GM19240 (cell line): ENCODE measurements at regions not wholly inside any gene's neighbourhood (a gene's known extent, or its start where the extent isn't known, plus 50 kb on each side); places are given as distances from the start of the nearest gene placed in this dataset.
"Not testable (repeated sequence)": the region's sequence is repeated elsewhere in the genome, so short reads cannot be mapped to it uniquely, and the experiment has no call there.

Source experiments
- DNase-seq: peaks from one replicate; pipeline ENCODE4 v3.0.0; 2011; ENCODE audit warnings: low spot score; ENCODE audit not compliant: insufficient read length

DNA sequence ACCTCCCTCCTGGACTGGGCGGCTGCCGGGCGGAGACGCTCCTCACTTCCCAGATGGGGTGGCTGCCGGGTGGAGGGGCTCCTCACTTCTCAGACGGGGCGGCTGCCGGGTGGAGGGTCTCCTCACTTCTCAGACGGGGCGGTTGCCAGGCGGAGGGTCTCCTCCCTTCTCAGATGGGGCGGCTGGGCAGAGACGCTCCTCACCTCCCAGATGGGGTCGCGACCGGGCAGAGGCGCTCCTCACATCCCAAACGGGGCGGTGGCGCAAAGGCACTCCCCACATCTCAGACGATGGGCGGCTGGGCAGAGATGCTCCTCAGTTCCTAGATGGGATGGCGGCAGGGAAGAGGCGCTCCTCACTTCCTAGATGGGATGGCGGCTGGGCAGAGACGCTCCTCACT lies 305.5 kb downstream of the SLITRK5 start:
- DNase-seq = not testable (repeated sequence)

DNA sequence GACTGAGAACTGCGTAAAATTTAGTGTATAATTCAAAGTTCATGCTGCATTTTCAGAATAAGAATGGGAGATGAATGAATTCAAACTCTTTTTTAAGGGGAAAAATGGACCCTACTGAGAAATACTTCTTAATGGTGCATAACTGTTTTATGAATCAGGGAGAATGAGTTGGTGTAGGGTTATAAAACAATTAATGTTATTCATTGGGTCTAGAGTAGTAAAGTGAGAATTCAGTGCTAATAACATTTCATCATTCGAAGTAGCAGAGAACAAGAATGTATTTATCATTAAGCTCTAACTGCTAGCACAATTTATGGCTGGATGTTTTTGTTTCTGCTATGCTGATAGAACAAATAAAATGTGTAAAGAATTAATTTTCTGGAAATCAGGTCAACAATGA lies 310.2 kb downstream of the SLITRK5 start:
- no peak for DNase-seq

- DNase-seq = no peak
These were observed 311.2 kb downstream of the SLITRK5 start for GRCh38 chr13:87982400-87982799.

DNA sequence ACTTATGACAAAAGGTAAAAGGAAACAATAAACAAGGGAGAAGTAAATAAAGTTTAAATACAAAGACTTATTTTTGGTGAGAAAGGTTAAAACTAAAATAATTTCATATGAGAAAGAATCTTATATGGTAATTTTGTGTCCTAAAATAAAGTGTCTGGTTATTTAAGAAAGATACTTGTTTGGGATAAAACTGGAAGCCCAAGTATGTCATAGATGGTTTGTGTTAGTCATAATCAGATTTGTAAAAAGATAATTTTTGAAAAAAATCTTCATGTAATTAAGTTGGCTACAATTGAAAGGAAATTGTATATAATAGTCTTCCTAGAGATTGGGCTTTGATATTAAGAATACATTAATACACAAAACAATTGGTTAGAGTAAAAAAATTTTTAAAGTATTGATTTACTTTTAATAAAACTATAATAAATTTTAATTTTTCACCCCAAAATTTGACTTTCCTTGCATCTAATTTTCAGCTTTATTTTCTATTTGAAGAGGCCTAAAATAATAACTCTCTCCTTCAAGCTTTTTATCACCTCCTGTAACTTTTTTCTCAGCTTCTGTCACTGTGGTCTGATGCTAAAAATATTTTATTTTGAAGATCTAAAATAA lies 315.6 kb downstream of the SLITRK5 start:
- no peak for DNase-seq

DNA sequence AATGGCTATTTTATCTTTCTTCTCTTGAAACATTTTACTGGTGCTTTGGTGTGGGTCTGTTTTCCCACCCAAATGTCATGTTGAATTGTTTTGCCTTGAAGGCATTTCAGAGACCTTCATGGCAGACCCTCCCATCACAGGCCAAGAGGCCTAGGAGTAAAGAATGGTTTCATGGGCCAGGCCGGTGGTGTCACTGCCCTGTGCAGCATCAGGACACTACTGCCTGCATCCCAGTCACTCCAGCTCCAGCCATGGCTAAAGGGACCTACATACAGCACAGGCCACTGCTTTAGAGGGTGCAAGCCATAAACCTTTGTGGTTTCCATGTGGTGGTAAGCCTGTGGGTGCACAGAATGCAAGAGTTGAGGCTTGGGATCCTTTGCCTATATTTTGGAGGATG lies 326.9 kb downstream of the SLITRK5 start:
- no peak for DNase-seq

DNA sequence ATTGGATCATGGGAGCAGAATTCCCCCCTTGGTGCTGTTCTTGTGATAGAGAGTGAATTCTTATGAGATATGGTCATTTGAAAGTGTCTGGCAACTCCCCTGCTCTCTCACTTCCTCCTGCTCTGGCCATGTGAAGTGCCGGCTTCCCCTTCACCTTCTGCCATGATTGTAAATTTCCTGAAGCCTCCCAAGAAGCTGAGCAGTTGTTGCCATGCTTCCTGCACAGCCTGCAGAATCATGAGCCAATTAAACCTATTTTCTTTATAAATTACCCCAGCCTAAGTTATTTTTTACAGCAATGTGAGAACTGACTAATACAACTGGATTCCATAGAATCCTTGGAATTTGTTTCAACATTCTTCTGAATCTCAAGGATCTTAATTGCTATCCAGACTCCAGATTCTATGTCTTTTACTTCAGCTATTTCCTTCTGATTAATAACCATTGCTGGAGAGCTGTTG lies 328.1 kb downstream of the SLITRK5 start:
- no peak for DNase-seq

GRCh38 chr13:87999788-88000187 lies 328.6 kb downstream of the SLITRK5 start:
- DNase-seq = no peak

- no peak for DNase-seq
These were observed 329.1 kb downstream of the SLITRK5 start for GRCh38 chr13:88000239-88000638.

DNA sequence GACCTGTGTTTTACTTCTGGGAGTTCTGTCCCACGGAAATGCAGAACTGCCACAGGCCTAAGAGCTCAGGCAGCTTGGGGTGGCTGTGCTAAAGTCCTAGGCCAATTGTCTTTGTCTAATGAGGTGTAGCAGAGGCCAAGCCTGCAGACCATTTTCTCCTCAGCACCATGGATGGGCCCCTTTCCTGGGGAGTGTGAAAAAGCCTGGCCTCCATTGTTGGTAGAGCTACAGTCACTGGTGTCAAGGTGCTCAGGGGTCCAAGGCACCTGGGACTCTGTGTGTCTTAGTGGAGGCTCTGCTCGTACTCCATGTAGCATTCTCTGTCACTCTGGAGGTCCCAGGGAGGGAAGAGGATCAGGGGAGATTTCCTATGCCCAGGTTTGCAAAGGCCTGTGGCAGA lies 329.6 kb downstream of the SLITRK5 start:
- DNase-seq = no peak

DNA sequence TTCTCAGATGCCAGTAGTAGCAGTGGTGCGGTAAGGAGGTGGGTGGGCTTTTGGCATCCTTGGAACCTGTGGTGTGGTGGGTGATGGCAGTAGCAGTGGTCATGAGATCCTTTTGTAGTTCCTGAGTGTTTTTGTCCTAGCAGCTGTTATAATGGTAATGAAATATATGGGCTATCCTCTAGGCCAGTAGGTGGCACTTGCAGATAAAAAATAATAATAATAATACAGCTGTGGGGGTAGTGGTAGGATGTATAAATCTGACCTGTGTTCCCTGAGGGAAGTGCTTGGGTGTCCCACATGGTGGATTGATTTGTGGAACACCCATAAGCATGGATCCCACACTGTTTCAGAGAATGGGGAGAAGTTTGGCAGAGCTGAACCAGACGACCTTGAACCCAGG lies 334.0 kb downstream of the SLITRK5 start:
- DNase-seq = no peak

- no peak for DNase-seq
These were observed 343.4 kb downstream of the SLITRK5 start for GRCh38 chr13:88014527-88014926.

DNA sequence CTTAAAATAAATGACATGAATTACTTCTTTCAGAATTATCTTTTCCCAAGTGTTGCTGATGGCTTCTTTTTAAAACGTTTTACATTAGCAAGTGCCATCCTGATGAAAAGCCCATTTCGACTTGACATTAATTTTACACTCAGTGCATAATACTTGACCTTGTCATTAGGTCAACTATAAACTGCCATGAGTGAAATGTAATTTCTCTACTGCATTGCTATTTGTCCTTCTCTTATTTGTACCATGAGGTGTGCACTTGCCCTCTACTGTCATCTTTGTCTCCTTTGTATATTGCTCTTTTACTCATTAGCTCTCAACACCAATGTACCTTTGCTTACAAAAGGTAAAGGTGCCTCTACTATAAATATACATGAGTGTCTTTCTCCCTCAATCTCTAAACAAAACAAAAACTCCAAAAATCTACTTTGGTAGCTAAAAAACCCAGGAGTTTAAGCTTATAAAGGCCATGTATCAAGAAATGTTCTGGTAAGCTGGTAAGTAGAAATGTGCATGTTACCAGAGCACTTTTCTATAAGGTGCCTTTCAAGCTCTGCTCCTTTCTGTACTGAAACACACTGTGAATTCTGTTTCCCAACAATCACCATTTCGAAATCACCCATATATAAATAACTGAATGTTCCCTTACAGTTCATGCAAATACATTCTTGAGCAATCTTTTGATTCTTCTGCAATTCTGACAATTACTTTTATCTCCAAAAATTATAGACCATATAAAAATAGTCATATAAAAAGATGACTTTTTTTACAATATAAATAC lies 351.4 kb downstream of the SLITRK5 start:
- DNase-seq = no peak

DNA sequence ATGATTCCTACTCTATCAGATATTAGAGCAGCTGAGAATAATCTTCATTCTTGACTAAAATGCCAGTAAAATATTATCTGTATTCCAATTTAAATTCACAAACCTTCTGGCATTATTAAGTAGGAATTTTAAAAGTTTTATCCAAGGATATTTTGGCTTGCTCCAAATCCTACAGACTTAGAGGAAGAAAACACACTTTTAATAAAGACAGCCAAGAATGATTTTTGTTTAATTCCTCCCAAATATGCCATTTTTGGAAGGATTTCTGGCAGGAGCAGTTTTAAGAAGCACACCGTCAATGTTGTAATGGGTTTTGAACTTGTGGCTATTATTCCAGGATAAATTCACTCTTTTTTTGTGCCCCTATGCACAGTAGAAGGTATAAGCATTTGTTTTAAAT lies 355.1 kb downstream of the SLITRK5 start:
- DNase-seq = no peak

GRCh38 chr13:88031980-88032559 lies 360.9 kb downstream of the SLITRK5 start:
- no peak for DNase-seq

DNA sequence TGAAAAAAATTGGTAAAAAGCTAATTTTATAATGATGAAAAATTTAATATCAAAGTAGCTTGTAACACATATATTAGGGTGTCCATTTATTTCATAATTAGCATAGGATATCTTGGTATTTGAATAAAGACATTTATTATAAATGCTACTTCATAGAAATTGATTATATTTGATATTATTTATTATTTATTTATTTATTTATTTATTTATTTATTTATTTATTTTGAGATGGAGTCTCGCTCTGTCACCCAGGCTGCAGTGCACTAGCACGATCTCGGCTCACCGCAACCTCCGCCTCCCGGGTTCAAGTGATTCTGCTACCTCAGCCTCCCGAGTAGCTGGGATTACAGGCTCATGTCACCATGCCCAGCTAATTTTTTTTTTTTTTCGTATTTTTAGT lies 365.0 kb downstream of the SLITRK5 start:
- not testable (repeated sequence) for DNase-seq

- DNase-seq = no peak
These were observed 371.3 kb downstream of the SLITRK5 start for GRCh38 chr13:88042489-88042888.

DNA sequence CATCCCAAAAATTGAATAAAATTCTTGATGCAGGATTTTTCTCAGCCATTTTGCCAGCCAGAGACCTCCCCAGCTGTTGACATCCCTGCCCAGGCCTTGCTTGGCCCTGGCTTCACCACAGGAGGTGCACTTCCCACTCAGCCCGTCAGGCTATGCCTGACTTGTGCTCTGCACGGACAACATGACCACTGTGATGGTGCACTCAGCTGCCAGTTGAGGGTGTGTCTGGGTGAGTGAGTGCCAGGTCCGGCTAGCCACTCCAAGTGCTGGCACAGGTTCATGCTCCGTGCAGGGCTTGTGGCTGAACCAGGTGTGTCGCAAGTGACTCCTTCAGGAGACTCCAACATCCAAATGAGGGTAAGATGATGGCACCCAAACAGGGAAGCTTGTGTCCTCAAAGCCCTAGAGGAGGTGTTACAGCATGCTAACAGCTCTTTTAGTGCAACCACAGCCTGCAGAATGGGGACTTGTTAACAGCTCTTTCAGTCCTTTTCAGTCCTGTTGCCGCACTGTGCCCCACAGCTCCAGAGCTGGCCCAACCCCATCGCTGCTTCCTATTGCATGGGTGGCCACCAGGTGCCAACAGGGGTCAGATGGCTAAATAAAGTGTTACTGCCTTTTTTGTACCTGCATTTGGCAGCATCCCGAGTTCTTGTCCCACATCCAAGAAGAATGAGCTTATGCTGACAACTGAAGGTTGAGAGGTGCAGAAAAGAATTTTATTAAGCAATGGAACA lies 380.7 kb downstream of the SLITRK5 start:
- no peak for DNase-seq

DNA sequence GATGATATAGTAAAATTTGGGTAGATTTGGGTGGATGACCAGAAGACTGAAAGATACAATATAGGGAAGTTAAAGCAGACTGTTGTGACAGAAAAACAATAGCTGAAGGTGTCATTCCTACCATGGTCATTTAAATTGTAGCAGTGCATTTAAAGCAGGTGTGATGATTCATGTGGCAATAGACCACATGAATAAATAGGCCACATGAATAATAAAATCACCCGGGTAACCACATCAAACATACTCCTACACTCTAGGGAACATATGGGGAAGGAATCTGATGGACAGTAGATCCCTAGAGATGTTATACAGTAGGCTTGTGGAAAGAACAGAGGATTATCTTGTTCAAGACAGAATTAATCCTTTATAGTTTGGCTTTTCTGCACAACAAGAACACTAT lies 392.6 kb downstream of the SLITRK5 start:
- DNase-seq = no peak

DNA sequence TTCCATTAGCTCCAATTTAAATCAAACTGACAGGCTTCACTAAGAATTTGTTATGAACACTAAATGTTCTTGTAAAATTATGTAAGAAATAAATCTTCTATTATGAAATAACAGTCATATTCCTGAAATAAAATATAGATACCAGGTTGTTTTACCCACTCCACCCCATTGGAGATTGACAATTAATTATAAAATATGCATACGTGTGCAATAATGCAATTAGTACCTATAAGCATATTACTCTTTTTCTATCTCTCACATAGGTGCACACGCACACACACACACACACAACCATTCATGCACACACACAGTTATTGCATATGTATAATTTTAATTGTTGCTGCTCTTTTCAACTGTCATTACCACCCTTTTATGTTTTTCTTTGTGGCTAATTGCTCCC lies 395.7 kb downstream of the SLITRK5 start:
- DNase-seq = no peak

- DNase-seq = no peak
These were observed 397.1 kb downstream of the SLITRK5 start for GRCh38 chr13:88068316-88068715.

DNA sequence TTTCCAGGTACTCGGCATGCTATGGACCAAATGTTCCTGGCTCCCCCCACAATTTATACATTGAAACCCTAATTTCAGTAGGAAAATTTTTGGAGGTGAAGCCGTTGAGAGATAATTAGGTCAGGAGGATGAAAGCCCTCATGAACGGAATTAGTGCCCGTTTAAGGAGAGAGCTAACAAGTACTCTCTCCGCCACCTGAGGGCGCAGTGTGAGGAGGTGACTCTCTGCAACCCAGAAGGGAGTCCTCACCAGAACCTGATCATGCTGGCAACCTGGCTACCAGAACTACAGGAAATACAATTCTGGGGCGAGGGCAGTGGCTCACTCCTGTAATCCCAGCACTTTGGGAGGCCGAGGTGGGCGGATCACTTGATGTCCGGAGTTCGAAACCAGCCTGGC lies 397.8 kb downstream of the SLITRK5 start:
- DNase-seq = no peak

DNA sequence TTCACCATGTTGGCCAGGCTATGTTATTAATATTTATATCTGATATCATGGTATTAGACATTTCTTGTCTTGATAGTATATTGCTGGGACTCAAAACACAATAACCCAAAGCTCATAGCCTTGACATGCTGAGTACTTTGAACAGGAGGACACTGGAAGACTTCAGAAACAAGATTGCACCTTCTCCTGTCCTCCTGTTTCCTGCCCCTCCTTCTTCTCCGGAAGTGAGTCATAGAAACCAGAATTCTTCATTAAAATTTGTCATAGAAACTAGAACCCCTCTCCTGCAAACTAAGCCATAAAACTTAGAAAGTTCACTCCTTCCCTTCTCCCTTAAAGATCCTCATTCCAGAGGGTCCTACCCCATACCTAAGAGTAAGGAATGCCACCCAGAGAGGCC lies 400.2 kb downstream of the SLITRK5 start:
- no peak for DNase-seq
